ENCODE measurements at regions not wholly inside any gene's neighbourhood (a gene's known extent, or its start where the extent isn't known, plus 50 kb on each side); places are given as distances from the start of the nearest gene placed in this dataset.
"Not testable (repeated sequence)": the region's sequence is repeated elsewhere in the genome, so short reads cannot be mapped to it uniquely, and the experiment has no call there.

DNA sequence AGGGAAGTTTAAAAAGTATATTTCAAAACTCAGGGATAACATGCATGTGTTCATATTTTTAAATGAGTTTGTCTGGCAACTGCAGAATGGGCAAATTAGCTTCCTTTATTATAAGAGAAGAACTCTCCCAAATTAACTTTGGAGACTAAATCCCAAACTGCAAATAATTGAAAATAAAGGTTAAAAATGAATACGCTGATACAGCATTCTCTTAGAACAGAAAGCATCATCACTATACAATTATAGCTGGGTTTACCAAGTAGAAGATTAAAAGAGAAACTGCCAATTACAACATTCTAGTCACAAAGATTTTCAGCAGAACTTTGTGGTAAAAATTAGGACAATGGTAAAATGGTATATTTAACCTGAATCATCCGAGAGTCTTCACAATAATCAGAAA is 73.3 kb downstream of the OLFM4 start:
- DNase-seq (ENCODE audit: low spot score) = no peak

DNA sequence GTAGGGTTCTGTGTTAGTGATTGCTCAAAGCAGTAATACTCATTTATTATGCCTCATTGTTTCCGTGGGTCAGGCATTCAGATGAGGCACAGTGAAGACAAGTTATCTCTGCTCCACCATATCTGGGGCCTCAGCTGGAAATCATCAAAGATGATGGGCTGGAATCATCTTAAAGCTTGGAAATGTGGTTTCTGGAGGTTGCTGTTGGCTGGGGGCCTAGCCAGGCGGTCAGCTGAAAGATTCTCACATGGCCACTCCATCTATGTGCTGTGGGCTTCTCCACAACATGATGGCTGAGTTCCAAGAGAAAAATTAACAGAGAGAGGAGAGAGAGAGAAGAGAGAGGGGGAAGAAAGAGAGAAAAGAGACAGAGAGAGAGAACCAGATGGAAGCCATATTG is 75.5 kb downstream of the OLFM4 start:
- DNase-seq (ENCODE audit: low spot score) = no peak

DNA sequence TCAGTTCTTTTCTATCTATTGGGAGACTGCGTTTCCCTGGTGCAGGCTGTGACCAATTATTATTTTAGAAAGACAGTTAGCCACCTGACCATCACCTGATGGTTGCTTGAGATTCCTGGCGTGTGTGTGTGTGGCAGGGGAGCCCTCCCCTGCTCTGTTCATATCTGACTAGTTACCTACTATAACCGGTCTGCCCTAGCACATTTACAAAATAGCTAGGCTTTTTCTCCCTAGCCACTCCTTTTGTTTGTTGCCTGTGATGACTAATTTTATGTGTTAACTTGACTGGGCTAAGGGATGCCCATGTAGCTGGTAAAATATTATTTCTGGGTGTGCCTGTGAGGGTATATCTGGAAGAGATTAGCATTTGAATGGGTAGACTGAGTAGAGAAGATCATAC is 76.9 kb downstream of the OLFM4 start:
- no peak for DNase-seq (ENCODE audit: low spot score)

DNA sequence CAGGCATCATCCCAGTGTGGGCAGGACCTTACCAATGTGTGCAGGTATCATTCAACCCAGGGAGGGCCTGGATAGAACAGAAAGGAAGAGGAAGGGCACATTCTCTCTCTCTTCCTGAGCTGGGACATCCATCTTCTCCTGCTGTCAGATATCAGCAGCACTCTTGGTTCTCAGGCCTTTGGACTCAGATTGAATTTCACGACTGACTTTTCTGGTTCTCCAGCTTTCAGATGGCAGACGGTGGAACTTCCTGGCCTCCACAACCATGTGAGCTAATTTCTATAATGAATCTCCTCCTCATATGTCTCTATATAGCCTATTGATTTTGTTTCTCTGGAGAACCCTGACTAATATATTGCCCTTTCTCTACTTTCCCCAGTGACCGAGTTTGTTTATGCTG is 77.3 kb downstream of the OLFM4 start:
- no peak for DNase-seq (ENCODE audit: low spot score)

DNA sequence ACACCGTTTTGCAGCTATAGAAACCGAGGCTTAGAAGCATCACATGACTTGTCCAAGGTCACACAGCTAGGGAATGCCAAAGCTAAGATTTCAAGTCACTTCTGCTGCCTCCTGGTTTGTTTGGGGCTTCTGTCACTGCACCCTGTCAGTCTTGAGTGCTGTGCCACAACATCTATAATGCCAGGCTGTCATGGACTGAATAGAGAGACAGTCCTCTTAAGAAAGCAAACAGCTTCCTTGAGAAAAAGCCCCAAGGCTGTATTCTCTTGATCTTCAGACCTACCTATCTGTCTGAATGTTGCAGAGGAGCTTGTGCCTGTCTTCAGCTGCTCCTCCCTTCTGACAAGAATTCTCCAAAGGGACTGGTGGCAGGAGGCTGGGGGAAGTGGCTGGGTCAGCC is 81.6 kb downstream of the OLFM4 start:
- DNase-seq (ENCODE audit: low spot score) = no peak

DNA sequence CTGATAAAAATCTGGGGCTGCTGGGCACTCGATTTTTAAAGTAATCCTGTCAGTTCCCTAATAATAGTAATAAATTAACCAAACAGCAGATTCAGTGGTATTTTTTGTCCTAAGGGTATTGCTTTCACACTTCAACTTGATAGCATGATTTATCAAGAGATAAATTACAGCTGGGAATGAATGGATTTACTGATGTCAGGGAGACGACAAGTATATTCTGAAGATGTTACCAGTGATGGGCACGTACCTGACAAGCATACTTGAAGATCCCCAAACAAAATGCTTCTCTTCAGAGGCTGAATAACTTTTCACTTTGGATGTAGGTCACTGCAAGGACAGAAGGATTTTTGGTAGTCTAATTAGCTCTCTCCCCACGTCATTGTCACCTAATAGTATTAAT is 82.0 kb downstream of the OLFM4 start:
- DNase-seq (ENCODE audit: low spot score) = no peak

DNA sequence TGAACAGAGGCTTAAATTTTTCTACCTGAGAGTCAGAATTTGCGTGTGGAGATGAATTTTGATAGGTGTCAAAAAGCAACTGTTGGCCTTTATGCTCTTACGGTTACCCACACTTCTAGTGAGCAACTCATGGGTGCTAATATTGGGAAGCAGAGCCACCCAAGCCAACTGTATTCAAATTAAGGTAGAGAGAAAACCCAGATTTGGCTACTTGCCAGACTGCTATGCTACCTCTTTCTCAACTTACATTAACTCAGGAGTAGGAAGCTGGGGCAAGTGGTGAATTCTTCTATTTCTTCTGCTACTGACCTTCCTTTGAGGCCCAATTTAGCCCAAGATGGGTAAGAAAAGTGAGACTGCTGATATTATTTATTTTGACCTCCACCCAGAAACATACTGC is 83.9 kb downstream of the OLFM4 start:
- DNase-seq (ENCODE audit: low spot score) = no peak

DNA sequence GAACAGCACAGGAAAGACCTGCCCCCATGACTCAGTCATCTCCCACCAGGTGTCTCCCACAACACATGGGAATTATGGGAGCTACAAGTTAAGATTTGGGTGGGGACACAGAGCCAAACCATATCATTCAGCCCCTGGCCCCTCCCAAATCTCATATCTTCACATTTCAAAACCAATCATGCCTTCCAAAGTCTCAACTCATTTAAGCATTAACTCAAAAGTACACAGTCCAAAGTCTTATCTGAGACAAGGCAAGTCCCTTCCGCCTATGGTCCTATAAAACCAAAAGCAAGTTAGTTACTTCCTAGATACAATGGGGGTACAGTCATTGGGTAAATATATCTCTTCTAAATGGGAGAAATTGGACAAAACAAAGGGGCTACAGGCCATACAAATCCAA is 88.4 kb downstream of the OLFM4 start:
- DNase-seq (ENCODE audit: low spot score) = not testable (repeated sequence)

DNA sequence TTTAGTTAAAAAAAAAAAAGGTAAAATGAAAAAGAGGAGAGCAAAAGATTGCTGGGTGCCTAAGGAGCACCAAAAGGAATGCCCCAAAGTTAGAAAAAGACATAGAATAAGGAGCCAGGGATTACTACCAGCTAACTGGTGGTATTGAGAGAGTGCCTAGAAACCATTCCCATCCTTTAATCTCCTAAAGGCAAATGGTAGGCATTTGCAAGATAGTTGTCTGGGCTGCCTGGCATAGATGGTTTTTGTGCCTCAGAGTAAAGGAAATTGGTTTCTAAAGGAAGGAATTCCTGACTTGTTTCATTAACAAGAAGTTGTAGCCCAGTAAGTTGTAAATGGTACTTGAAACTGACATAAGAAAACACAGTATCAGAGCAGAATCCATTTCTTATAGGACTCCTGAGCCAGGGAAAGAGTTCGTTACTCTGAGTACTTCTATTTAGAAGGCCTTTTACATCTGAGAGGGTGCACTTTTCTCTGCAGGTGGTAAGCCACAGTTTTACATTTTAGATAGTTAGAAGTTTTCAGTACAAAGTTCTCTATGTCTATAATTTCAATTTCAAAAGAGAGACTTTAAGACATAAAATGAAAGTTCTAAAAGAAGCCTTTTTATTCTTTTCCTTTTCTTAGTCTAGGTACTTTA is 92.6 kb downstream of the OLFM4 start:
- DNase-seq (ENCODE audit: low spot score) = no peak

DNA sequence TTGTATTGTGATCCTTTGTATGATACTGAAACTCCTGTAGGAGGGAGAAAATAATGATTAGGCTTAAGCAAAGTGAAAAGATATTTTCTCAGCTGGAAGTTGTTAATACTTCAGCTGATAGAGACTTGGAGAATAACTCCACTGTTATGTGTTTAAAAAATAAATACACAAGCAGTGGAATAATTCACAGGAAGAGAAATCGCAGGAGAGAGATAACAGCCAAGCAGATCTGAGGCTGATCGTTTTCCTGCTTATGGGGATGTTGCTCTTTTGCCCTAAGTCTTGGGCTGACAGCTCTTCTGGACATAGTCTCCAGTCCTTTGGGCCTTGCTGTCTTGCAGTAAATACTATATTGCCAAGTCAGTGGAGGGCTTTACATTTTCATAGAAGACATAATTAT is 93.3 kb downstream of the OLFM4 start:
- no peak for DNase-seq (ENCODE audit: low spot score)

DNA sequence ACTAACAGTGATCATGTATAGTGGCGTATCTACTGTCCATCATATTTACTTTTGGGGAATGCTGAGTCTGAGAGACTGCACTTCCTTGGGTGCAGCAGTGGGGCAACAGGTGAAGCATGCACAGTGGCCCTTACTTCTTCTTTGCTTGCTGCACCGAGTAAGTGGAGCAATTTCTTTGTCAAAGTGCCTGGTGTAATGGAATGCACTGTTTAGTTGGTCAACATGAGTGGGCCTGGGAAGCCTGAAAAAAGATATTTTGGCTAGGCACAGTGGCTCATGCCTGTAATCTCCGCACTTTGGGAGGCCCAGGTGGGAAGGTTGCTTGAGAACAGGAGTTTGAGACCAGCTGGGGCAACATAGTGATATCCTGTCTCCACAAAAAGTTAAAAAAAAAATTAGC is 94.9 kb downstream of the OLFM4 start:
- no peak for DNase-seq (ENCODE audit: low spot score)

DNA sequence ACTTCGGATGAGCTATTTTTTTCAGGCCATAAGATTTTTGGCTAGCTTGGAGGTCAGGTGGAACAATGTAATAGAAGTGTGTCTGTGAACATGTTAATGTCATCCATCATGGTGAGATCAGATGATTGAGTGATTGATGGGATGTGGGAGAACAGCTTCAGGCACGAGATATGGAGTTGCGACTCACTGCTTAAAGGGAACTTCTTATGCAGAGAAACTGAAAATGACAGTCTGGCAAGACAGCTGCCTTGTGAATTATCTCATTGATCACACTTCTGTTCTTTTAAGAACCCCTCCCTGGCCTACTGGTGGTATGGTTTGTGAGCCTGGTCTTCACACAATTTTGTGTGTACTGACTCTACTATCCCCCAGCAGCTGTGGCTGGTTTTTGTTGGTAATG is 96.0 kb downstream of the OLFM4 start:
- DNase-seq (ENCODE audit: low spot score) = no peak

DNA sequence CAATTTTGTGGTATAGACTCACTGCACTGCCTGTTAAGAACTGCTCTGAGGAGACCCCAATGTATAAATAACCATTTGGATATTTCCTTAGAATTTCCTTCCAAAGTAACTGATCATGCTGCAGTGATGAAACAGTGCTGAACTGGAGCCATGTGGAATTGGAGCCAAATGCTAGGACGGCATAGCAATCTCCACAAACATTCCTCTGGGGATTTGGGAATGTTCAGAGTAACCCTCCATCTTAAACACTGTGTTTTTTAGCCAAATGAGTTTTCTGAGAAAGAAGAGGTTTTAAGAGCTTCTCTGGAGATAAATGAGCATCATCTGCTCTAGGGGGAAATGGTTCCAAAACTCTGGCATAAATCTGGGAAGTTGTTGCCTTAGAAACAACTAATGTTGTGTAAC is 98.2 kb downstream of the OLFM4 start:
- no peak for DNase-seq (ENCODE audit: low spot score)

DNA sequence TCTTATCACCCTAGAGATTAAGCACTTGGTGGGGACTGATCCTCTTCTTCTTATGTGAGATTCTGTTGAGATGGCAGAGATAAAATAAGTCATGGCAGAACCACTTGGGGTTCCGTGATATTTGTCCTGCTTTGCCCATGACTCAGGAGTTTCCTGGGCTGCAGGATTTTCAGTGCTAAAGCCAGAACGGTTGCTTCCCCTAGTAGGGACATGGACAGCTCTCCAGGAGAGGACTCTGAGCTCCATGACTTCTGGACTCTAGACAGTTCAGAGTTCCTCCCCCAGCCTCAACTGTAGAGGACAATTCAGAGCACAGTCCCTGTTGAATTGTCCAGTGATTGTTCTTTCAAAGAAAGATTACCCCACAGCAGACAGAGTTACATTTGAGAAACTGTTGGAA is 98.8 kb downstream of the OLFM4 start:
- DNase-seq (ENCODE audit: low spot score) = no peak

DNA sequence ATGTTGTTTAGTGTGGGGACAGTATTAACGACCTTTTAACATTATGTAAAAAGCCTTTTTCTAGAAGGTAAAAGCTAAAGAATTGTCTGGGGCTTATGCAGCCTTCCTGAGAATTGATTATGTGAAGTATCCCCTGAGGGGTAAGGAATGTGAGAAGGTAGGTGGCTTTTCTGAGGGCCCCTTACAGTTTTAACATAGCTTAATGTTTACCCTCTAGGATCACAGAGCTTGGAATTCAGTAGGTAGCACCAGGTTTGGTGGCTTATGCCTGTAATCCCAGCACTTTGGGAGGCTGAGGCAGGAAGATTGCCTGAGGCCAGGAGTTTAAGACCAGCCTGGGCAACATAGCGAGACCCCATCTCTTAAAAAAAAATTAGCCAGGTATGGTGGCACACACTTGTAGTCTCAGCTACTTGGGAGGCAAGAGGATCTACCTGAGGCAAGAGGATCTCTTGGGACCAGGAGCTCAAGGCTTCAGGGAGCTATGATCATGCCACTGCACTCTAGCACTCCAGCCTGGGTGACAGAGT is 101.3 kb downstream of the OLFM4 start:
- DNase-seq (ENCODE audit: low spot score) = no peak

DNA sequence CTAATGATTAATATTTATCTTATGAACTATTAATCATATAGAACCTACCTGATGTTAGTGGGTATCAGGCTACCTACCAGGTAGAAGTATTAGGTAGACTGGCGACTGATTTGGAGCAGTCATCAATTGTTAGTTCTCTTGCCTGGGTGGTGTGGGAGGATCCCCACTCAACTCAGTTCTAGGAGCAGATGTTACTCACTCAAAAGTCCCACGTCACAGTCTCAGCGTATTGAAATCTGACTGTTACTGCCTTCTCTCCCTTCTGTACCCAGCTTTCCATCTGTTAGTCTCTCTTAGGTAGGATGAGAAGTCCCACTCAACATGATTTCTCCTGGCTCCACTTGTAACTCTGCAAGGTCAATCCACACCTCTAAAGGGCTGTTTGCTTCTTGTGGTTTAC is 102.7 kb downstream of the OLFM4 start:
- DNase-seq (ENCODE audit: low spot score) = no peak

DNA sequence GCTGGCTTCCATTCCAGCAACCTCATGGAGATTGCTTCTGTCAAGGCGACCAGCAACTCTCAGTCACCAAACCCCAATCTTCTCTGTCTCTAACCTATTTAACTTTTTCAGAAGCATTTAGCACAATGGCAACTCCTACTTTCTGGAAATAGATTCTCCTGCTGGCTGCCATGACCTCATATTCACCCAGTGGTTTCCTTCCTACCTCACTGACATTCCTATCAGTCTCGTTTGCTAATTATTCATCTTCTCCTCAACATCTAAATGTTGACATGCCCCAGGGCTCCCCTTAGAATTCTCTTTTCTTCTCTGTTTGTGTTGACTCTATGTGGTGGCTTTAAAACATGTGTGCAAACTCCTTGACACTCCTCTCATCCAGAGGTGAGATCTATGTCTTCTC is 106.7 kb downstream of the OLFM4 start:
- DNase-seq (ENCODE audit: low spot score) = no peak

DNA sequence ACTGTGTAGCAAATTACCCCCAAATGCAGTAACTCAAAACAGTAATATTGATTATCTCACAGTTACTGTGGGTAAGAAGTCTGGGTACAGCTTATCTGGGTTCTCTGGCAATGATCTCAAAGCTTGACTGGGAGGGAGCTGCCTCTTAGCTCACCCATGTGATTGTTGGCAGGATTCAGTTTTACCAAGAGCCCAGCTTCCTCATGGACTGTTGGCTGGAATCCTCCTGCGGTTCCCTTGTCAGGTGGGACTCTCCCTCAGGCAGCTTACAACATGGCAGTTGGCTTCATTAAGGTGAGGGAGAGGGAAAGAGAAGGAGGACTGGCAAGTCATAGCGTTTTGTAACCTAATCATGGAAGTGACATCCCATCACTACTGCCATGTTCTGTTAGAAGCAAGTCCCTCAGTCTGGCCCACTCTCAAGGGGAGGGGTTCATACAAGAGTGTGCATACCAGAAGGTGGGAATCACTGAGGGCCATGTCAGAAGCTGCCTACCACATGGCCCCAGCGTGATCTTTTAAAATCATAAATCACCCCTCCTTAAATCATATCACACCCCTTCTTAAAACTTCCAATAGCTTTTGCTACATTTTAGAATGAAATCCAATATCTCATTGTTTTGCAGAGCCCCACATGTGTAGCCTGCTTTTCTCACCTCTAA is 108.1 kb downstream of the OLFM4 start:
- DNase-seq (ENCODE audit: low spot score) = no peak

DNA sequence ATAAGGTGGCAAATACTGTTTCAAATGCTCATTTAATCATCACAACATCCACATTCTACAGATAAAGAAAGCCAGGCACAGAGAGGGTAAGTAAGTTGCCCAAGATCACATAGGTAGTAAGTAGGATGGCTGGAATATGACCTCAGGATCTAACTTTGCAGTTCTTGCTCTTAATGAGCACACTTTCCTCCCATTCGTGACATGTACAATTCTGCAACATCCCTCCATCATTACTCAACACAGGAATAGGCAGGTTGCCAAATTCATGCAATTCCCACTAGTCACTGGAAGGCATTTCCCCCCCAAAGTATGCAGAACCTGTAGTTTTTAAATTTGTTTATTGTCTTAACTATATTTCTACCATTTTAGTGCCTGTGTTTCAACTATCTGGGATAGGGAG is 109.2 kb downstream of the OLFM4 start:
- no peak for DNase-seq (ENCODE audit: low spot score)

DNA sequence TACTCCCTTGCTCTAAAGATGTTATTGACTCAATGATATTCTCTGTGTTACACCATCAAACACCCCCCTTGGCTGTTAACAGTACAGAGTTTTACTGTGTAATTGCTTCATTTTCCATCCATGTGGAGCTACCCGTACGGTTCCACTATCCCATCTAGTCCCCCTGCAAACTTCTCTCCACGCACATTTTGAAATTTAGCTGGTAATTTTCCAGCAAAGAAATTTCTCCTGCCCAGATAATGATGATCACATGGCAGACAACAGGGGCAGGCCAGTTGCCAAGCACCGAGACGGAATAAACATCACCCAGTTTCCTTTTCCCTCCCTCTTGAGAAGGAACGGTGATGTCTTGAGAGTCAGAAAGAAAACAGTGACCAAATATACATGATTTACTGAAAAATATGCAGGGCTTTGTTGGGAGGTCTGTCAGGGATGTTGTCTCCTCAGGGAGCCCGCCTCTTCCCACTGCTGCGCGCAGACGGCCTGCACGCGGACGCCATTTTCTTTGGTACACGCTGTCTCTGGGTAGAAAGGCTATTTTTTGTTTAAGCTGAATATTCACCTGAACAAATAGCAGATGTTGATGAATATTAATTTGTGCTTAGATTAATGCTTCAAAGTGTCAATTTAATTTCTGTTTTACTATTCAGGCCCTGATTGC is 109.9 kb downstream of the OLFM4 start:
- DNase-seq (ENCODE audit: low spot score) = no peak

DNA sequence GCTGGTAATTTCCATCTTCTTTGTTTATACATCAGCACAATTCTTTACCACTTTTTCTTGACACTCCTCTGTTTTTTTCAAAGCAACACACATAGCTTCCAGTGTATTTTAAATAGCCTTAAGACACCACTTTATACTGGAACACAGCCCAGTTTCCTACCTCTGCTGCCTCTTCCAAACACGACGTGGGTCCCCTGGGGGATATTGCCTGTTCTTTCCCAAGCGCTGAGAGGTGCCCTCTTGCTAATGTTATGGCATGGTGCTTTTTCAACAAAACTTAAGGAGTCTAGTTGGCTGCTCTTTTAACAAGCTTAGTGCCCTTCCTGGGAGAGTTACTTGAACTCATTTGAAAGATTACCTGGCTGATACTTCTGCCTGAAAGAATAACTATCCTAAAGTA is 112.7 kb downstream of the OLFM4 start:
- no peak for DNase-seq (ENCODE audit: low spot score)

DNA sequence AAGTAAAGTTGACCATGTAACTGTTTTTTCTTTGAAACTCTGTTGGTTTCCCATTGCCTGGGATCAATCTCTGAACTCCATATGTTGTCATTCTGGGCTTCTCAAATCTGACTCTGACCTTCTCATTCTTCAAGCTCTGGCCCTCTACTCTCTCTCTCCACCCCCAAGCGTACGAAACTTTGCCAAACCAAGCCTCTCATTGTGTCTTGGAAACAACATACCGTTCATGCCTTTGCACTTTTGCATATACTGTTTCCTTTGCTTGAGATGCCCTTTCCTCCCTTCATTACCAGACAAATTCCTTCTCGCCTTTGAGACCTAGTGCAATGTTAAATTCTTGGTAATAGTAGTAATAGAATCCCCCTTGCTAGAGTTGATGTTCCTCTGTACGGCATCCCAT is 113.7 kb downstream of the OLFM4 start:
- DNase-seq (ENCODE audit: low spot score) = no peak

DNA sequence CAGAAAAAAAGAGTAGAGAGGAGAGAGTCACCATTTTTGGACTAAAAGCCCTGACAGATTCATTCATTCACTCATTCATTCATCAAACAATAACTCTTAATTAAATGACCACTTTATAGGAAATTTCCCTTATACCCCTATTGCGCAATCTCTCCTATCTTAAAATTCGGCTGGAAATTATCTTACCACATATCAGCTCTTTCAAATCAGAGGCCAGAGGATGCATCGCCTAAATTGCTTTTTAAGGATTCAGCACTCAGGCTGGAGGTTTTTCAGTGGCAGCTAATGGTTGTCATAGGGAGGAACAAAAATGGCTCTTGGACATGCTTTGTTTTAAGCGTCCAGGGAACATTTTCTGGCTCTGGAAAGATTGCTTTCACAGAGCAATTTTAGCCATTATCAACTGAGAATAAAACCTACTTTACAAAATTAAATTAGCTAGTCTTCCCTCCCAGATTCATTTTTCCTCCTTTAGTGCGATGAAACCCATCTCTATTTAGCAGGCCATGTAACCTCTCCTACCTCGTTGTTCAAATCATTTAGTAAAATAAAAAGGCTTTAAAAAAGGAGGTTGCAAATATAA is 115.2 kb downstream of the OLFM4 start:
- no peak for DNase-seq (ENCODE audit: low spot score)
